GM13977 (cell line): ENCODE measurements at regions not wholly inside any gene's neighbourhood (a gene's known extent, or its start where the extent isn't known, plus 50 kb on each side); places are given as distances from the start of the nearest gene placed in this dataset.
A peak's percentile ranks its signal among the peaks of the same experiment; 100 is the strongest.

Source experiments
- DNase-seq: peaks from one replicate; pipeline ENCODE4 v3.0.0; 2012; ENCODE audit warnings: low spot score
- in situ Hi-C: fragments of 300-500 bp; cut with MboI; formaldehyde crosslinking; loops from one replicate; pipeline ENCODE4 v1.12.0; 2022; ENCODE audit warnings: low sequenced_read_pairs, low pct_unique_long_range_greater_than_20kb, mixed read lengths, inconsistent platforms; ENCODE audit not compliant: unreplicated experiment
- TF ChIP-seq, protein P1 (sequence below): IDR thresholded peaks from 2 replicates; pipeline ENCODE4 v1.5.1; 2012; ENCODE audit warnings: mild to moderate bottlenecking, control low read depth; ENCODE audit not compliant: insufficient read depth; ENCODE audit errors: extremely low read depth, missing control alignments

DNA sequence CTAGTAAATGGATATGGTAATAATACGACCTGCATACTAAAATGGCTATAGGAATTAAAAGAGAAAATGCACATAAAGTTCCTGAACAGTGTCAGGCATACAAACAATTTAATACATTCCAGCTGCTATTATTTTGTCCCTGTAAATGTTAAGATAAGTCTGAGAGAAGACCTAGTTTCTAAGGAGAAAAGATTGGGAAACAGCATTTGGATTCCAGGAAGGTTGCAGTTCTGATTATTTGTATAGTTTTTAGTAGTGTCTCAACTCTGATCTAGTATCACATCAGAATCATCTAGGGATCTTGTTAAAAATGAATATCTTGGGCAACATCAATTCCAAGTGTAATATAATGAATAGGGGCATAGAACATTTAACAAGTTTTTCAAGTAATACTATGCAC, 905.7 kb downstream of the NSUN3 start:
- in situ Hi-C loops, result no loop called here
- TF ChIP-seq, protein P1, sequence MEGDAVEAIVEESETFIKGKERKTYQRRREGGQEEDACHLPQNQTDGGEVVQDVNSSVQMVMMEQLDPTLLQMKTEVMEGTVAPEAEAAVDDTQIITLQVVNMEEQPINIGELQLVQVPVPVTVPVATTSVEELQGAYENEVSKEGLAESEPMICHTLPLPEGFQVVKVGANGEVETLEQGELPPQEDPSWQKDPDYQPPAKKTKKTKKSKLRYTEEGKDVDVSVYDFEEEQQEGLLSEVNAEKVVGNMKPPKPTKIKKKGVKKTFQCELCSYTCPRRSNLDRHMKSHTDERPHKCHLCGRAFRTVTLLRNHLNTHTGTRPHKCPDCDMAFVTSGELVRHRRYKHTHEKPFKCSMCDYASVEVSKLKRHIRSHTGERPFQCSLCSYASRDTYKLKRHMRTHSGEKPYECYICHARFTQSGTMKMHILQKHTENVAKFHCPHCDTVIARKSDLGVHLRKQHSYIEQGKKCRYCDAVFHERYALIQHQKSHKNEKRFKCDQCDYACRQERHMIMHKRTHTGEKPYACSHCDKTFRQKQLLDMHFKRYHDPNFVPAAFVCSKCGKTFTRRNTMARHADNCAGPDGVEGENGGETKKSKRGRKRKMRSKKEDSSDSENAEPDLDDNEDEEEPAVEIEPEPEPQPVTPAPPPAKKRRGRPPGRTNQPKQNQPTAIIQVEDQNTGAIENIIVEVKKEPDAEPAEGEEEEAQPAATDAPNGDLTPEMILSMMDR, result no peak
- no peak for DNase-seq

DNA sequence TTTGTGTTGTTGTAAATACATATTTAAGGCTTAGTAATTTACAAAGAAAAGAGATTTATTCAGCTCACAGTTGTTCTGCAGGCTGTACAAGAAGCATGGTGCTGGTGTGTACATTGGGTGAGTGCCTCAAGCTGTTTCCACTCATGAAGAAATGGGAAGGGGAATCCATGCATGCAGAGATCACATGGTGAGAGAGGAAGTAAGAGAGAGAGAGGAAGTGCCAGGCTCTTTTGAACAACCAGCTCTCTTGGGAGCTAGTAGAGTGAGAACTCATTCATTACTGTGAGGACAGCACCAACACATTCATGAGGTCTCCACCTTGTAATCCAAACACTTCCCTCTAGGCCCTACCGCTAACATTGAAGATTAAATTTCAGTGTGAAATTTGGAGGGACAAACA, 909.2 kb downstream of the NSUN3 start:
- in situ Hi-C loops, result no loop called here
- TF ChIP-seq, protein P1, result no peak
- no peak for DNase-seq

DNA sequence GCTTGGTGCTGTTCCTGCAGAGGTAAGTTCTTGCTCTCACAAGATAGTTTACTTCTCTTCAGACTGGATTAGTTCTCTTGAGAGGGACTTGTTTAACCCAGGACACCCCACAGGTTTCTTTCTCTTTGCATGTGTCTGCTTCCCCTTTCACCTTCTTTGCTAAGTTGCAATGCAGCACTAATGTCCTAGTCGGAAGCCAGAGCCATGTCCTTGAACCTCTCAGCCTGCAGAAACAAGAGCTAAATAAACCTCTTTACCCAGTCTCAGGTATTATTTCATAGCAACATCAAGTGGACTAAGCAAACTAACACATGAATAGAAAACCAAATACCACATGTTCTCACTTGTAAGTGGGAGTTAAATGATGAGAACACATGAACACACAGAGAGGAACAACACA, 915.2 kb downstream of the NSUN3 start:
- no peak for DNase-seq
- TF ChIP-seq, protein P1, result no peak
- in situ Hi-C loops, result no loop called here

DNA sequence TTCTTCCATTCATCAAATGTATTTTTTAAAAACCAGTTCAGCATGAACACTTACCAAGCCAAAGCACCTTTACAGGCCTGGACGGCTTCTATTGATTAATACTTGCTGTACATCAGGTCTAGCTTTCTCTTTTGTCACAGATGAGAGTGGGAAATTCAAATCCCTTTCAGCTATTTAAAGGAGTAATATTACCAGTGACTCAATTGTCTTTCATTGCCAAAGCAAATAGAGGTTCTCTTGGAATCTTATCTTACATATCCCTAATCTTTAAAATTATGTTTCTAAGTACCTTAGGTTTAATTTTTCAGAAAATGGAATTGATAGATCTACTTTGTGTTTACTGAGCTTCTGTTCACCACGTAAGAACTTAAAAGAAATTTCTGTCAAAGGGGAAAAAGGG, 922.9 kb downstream of the NSUN3 start:
- TF ChIP-seq, protein P1, result no peak
- in situ Hi-C loops, result no loop called here
- DNase-seq, result no peak

DNA sequence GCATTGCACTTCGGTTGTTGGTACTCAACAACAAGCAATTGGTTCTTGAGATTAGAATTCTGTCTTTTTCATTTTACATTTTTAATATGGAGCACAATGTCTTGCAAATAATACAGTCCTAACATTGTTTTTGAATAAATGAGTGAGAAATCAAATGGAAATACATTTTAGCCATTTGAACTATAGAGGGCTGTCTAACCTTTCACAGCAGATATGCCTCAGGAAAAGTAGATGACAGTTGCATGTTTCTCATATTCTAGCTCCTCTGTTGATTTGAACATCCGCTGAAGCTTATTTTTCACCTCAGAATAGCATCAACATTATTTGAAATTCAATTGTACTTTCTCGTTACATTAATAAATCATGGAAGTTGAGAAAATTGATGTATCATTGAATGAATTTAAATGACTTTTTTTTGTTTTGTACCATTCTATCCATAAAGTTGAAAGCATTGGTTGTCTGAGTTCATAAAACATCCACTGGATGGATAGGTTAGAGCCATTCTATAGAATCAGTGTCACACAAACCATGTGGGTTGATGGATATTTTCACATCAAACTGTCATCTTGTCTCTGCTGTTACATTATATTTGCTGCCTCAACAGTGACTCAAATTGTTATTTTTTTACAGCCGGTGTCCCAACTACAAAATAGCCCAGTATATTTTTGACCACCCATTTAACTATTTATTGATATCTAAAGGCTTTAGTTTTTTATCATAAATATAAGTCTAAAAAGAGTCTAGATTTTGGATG, 928.3 kb downstream of the NSUN3 start:
- TF ChIP-seq, protein P1, result peak; percentile 19
- DNase-seq, result no peak
- in situ Hi-C loops, result no loop called here

DNA sequence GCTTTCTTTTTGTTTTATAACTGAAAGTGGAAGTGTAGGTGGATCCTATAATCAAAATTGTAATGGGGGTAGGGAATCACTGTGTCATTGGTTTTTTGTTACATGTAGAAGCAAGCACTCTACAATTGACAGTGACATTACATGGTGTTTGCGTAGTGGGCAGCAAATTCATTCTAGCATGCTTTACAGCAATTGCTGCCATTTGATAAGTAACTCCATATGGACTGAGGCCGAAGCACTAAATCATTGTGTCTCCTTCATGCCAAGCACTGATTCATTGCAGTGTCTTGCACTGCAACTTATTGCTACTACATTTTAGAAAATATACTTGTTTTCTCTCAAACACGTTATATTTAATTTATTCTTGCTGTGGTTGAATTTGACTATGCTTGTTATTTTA, 933.9 kb downstream of the NSUN3 start:
- TF ChIP-seq, protein P1, result no peak
- DNase-seq, result no peak
- in situ Hi-C loops, result no loop called here

DNA sequence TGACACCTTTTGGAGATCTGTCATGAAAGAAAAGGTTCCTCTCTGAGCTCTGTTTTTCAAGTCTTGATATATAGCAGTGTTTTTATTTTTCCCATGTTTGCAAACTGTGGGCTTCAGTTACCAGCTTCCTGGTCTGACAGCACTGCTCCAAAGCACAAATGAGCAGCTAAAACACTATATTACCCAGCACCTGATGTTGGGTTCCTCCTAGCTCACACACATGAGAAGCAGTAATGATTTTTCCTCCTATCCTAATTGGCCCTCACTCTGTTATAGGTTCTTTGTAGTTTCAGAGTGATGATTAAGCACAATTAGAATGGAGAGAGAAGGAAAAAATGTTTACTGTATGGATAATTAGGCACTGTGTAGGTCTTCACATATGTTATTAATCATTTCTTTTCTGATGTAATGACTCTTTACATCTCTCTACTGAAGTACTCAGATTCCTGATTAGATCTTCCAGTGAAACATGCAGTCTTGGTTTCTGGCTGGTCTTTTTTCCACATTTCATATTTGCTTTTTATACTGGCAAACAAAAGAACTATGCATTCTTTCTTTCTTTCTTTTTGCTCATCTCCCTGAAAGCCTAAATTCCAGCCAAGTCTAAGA, 939.7 kb downstream of the NSUN3 start:
- in situ Hi-C loops, result no loop called here
- TF ChIP-seq, protein P1, result no peak
- DNase-seq, result no peak
